IPS-18a (cell line): ENCODE measurements at regions not wholly inside any gene's neighbourhood (a gene's known extent, or its start where the extent isn't known, plus 50 kb on each side); places are given as distances from the start of the nearest gene placed in this dataset.
"Not testable (repeated sequence)": the region's sequence is repeated elsewhere in the genome, so short reads cannot be mapped to it uniquely, and the experiment has no call there.

Source experiments
- H3K27ac ChIP-seq: one replicate; pipeline ENCODE4 v1.5.1; 2013; ENCODE audit warnings: low read length
- H3K27me3 ChIP-seq: one replicate; pipeline ENCODE4 v1.6.1; 2013; ENCODE audit warnings: mild to moderate bottlenecking, low read length; ENCODE audit not compliant: control insufficient read depth, insufficient read depth
- H3K36me3 ChIP-seq: one replicate; pipeline ENCODE4 v1.6.1; 2013; ENCODE audit warnings: low read depth, low read length; ENCODE audit not compliant: control insufficient read depth
- H3K4me1 ChIP-seq: one replicate; pipeline ENCODE4 v1.6.1; 2013; ENCODE audit warnings: low read depth, low read length; ENCODE audit not compliant: control insufficient read depth
- H3K4me3 ChIP-seq: one replicate; pipeline ENCODE4 v1.5.1; 2013; ENCODE audit warnings: low read length
- H3K9ac ChIP-seq: one replicate; pipeline ENCODE4 v1.6.1; 2013; ENCODE audit warnings: mild to moderate bottlenecking, low read length, moderate library complexity
- H3K9me3 ChIP-seq: one replicate; pipeline ENCODE4 v1.6.1; 2013; ENCODE audit warnings: low read depth, low read length; ENCODE audit not compliant: control insufficient read depth

GRCh38 chr4:28822163-28822562 lies 1898.0 kb upstream of the PCDH7 start:
- H3K9ac ChIP-seq, result no peak overlapping the region
- no peak overlapping the region for H3K4me3 ChIP-seq
- H3K9me3 ChIP-seq, result no peaks in the 10 kb centered on the region
- no peak overlapping the region for H3K27ac ChIP-seq
- H3K36me3 ChIP-seq, result no peaks in the 10 kb centered on the region
- no peaks in the 10 kb centered on the region for H3K27me3 ChIP-seq
- H3K4me1 ChIP-seq, result no peaks in the 10 kb centered on the region

- Histone ChIP-seq H3K9me3 (no peaks in the 10 kb centered on the region), H3K4me3 (no peak overlapping the region), H3K27ac (no peak overlapping the region), H3K4me1 (no peaks in the 10 kb centered on the region), H3K9ac (no peak overlapping the region), H3K27me3 (no peaks in the 10 kb centered on the region), H3K36me3 (no peaks in the 10 kb centered on the region)
These were observed 1892.3 kb upstream of the PCDH7 start for GRCh38 chr4:28827866-28828265.

GRCh38 chr4:28831867-28832266 lies 1888.3 kb upstream of the PCDH7 start:
- H3K36me3 ChIP-seq, result no peaks in the 10 kb centered on the region
- no peak overlapping the region for H3K9ac ChIP-seq
- H3K27ac ChIP-seq, result no peak overlapping the region
- no peaks in the 10 kb centered on the region for H3K4me1 ChIP-seq
- no peaks in the 10 kb centered on the region for H3K9me3 ChIP-seq
- no peaks in the 10 kb centered on the region for H3K27me3 ChIP-seq
- H3K4me3 ChIP-seq, result no peak overlapping the region

- H3K36me3 ChIP-seq, result no peaks in the 10 kb centered on the region
- H3K4me1 ChIP-seq, result no peaks in the 10 kb centered on the region
- H3K9ac ChIP-seq, result no peak overlapping the region
- H3K27ac ChIP-seq, result no peak overlapping the region
- H3K4me3 ChIP-seq, result no peak overlapping the region
- no peaks in the 10 kb centered on the region for H3K27me3 ChIP-seq
- H3K9me3 ChIP-seq, result no peaks in the 10 kb centered on the region
These were observed 1887.7 kb upstream of the PCDH7 start for GRCh38 chr4:28832444-28832843.

GRCh38 chr4:28834120-28834519 lies 1886.0 kb upstream of the PCDH7 start:
- Histone ChIP-seq H3K4me1 (no peaks in the 10 kb centered on the region), H3K9ac (no peak overlapping the region), H3K36me3 (no peaks in the 10 kb centered on the region), H3K9me3 (no peaks in the 10 kb centered on the region), H3K27ac (no peak overlapping the region), H3K27me3 (no peaks in the 10 kb centered on the region), H3K4me3 (no peak overlapping the region)

GRCh38 chr4:28835501-28835900 lies 1884.7 kb upstream of the PCDH7 start:
- Histone ChIP-seq H3K27me3 (no peaks in the 10 kb centered on the region), H3K36me3 (no peaks in the 10 kb centered on the region), H3K27ac (no peak overlapping the region), H3K4me1 (no peaks in the 10 kb centered on the region), H3K4me3 (no peak overlapping the region), H3K9me3 (no peaks in the 10 kb centered on the region), H3K9ac (no peak overlapping the region)

- Histone ChIP-seq H3K9ac (no peak overlapping the region), H3K4me3 (no peak overlapping the region), H3K4me1 (no peaks in the 10 kb centered on the region), H3K27me3 (no peaks in the 10 kb centered on the region), H3K9me3 (no peaks in the 10 kb centered on the region), H3K36me3 (no peaks in the 10 kb centered on the region), H3K27ac (no peak overlapping the region)
These were observed 1877.9 kb upstream of the PCDH7 start for GRCh38 chr4:28842271-28842670.

GRCh38 chr4:28845158-28845557 lies 1875.0 kb upstream of the PCDH7 start:
- Histone ChIP-seq H3K9me3 (no peaks in the 10 kb centered on the region), H3K27me3 (no peaks in the 10 kb centered on the region), H3K9ac (no peak overlapping the region), H3K36me3 (no peaks in the 10 kb centered on the region), H3K27ac (no peak overlapping the region), H3K4me3 (no peak overlapping the region), H3K4me1 (no peaks in the 10 kb centered on the region)

GRCh38 chr4:28857028-28857427 lies 1863.1 kb upstream of the PCDH7 start:
- H3K4me1 ChIP-seq, H3K9me3 ChIP-seq, H3K9ac ChIP-seq, H3K4me3 ChIP-seq, H3K36me3 ChIP-seq, H3K27me3 ChIP-seq, H3K27ac ChIP-seq: not testable (repeated sequence)

- Histone ChIP-seq H3K4me1 (no peaks in the 10 kb centered on the region), H3K4me3 (no peak overlapping the region), H3K36me3 (no peaks in the 10 kb centered on the region), H3K9me3 (no peaks in the 10 kb centered on the region), H3K9ac (no peak overlapping the region), H3K27ac (no peak overlapping the region), H3K27me3 (no peaks in the 10 kb centered on the region)
These were observed 1851.3 kb upstream of the PCDH7 start for GRCh38 chr4:28868841-28869240.

- Histone ChIP-seq H3K27me3 (no peaks in the 10 kb centered on the region), H3K9me3 (no peaks in the 10 kb centered on the region), H3K9ac (no peak overlapping the region), H3K4me1 (no peaks in the 10 kb centered on the region), H3K27ac (no peak overlapping the region), H3K4me3 (no peak overlapping the region), H3K36me3 (no peaks in the 10 kb centered on the region)
These were observed 1841.0 kb upstream of the PCDH7 start for GRCh38 chr4:28879178-28879577.

GRCh38 chr4:28879900-28880299 lies 1840.3 kb upstream of the PCDH7 start:
- Histone ChIP-seq H3K4me1 (no peaks in the 10 kb centered on the region), H3K9me3 (no peaks in the 10 kb centered on the region), H3K36me3 (no peaks in the 10 kb centered on the region), H3K27me3 (no peaks in the 10 kb centered on the region), H3K27ac (no peak overlapping the region), H3K4me3 (no peak overlapping the region), H3K9ac (no peak overlapping the region)
